Liver (tissue), 3 donors: ENCODE measurements at regions not wholly inside any gene's neighbourhood (a gene's known extent, or its start where the extent isn't known, plus 50 kb on each side); places are given as distances from the start of the nearest gene placed in this dataset.

ENCODE experiments used
- ATF3 ChIP-seq: IDR thresholded peaks from 2 replicates; pipeline ENCODE4 v1.6.1; 2016; ENCODE audit warnings: antibody characterized with exemption
- CTCF ChIP-seq: fragments of 150-350 bp; IDR thresholded peaks from 2 replicates; pipeline ENCODE4 v1.5.1; 2017; ENCODE audit warnings: improper control_type of control experiment, low read depth, low read length; ENCODE audit not compliant: missing input control
- MAX ChIP-seq: IDR thresholded peaks from 2 replicates; pipeline ENCODE4 v1.6.1; 2016; ENCODE audit warnings: antibody characterized with exemption
- NR2F2 ChIP-seq: IDR thresholded peaks from 2 replicates; pipeline ENCODE4 v1.6.1; 2016; ENCODE audit warnings: antibody characterized with exemption
- REST ChIP-seq: IDR thresholded peaks from 2 replicates; pipeline ENCODE4 v1.6.1; 2016; ENCODE audit warnings: antibody characterized with exemption, mild to moderate bottlenecking
- TAF1 ChIP-seq: conservative IDR thresholded peaks from 2 replicates; pipeline ENCODE4 v1.6.1; 2016; ENCODE audit warnings: antibody characterized with exemption, mild to moderate bottlenecking
- donor health status: healthy.
- donor health status: healthy.

- TF ChIP-seq ATF3 (no peak), REST (no peak), CTCF (no peak), NR2F2 (no peak), MAX (no peak), TAF1 (no peak)
These were observed 99.9 kb upstream of the PLSCR4 start for GRCh38 chr3:146350852-146351251.
